Tongue (tissue), 1 donor: ENCODE measurements at regions not wholly inside any gene's neighbourhood (a gene's known extent, or its start where the extent isn't known, plus 50 kb on each side); places are given as distances from the start of the nearest gene placed in this dataset.
"Not testable (repeated sequence)": the region's sequence is repeated elsewhere in the genome, so short reads cannot be mapped to it uniquely, and the experiment has no call there.

Source experiments
- DNase-seq: peaks from one replicate; pipeline ENCODE4 v3.0.0-alpha.2; 2015

DNA sequence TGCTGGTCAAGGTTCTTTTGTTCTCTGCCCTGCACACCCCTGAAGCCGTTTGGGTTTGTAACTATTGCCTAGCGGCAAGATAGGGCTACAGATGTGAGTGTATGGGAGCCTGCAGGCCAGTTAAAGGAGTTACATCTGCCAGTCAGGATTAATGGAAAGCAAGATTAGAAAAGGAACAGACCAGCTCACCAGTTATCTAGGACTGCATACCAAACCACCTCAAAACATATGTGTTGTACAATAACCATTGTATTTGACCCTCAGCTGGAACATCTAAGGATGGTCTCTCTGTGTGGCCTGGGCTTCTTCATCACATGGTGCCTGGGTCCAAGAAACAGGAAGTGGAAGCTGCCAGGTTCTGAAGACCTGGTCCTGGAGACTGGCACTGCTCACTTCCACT, 52.5 kb upstream of the FBXO28 start:
- no peak for DNase-seq

DNA sequence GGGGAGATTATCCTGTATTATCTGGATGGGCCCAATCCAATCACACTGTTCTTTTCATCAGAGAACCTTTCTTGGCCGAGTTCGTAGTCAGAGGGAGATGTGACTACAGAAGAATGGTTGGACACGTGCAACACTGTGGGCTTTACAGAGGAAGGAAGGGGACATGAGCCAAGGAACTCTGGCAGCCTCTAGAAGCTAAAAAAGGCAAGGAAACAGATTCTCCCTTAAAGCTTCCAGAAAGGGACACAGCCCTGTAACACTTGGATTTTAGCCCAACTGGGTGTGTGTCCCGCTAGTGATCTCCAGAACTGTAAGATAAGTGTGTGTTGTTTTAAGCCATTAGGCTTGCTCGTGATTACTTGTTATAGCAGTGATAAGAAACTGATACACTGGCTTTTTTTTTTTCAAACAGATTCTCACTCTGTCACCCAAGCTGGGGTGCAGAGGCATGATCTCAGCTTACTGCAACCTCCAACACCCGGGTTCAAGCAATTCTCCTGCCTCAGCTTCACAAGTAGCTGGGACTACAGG, 53.9 kb upstream of the FBXO28 start:
- DNase-seq, result no peak

DNA sequence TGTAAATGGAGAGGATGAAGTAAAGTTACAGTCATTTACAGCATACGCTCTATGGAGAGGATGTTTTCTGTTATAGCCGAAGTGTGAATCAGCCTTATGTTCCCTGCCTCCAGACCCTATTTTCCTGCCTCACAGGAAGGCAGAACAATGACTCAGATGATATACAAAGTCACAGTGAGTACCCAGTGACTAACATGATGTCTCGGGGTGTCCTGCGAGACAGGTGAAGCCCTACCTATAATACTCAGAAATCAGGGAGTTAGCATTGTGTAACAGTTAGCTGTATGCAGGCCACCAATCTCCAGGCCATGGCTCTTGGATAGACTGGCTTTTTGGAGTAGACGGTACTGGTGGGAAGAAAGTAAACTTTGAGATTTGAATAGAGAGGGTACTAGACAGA, 55.6 kb upstream of the FBXO28 start:
- DNase-seq, result no peak

DNA sequence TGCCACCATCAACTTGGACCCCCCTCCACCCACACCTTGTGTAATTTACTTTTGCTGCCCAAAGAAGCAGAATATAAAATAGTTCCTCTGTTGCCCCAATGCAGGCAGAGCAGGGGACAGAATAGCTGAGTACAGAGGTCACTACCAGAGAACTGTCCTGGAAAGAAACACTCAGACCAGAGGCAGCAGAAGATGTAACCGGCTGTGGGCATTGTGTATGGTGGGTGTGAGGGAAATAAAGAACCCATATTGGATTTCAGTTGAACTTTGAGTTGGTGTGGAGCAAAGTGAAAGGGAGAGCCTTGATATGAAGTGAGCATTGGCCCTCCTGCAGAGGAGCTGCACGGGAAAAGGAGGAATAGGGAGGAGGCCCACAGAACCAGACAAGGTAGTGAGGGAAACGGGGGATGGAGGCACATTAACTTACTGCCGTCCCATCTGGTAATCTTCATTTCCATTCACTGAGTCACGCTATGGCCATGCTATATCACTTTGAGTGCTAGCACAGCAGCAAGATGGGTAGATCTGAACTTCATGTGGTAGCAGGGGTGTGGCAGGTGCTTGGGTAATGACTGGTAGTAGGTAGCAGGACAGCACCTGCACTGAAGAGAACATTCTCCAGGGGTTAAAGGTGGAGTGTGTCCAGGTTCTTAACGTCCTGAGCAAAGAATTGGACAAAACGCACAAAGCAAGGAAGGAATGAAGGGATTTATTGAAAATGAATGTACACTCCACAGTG, 56.3 kb upstream of the FBXO28 start:
- DNase-seq, result no peak

DNA sequence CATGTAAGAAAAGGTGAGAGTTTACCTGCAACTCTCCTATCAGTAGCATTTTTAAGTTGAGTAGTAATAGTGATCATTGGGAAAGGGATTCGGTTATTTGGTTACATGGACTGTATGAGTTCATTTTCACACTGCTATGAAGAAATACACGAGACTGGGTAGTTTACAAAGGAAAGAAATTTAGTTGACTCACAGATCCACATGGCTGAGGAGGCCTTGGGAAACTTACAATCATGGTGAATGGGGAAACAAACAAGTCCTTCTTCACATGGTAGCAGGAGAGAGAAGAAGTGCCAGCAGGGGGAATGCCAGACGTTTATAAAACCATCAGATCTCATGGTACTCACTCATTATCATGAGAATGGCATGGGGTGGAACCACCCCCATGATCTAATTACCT, 59.3 kb upstream of the FBXO28 start:
- no peak for DNase-seq

DNA sequence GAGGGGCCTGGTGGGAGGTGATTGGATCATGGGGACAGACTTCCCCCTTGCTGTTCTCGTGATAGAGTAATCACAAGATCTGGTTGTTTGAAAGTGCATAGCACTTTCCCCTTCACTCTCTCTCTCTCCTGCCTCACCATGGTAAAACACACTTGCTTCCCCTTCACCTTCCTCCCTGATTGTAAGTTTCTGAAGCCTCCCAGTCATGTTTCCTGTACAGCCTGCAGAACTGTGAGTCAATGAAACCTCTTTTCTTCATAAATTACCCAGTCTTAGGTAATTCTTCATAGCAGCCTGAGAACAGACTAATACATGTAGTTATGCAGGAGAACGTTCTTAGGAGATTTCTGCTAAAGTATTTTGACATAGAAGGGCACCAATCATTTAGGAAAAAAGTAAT, 59.9 kb upstream of the FBXO28 start:
- DNase-seq, result no peak

DNA sequence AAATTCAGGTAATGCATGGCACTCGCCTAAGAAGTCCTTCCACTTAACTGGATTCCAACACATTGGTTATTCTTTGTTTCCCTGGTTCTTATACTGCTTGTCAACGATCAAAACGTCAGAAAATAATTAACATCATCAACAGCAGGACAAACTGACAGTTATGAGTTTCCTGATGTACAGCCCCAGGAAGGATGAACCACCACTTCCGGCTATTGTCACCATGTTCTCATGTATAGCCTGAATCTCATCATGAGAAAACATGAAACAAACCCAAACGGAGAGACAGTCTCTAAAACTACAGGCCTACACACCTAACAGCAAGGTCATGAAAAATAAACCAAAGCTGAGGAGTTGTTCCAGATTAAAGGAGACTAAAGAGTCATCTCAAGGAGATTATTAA, 60.5 kb upstream of the FBXO28 start:
- DNase-seq, result no peak

DNA sequence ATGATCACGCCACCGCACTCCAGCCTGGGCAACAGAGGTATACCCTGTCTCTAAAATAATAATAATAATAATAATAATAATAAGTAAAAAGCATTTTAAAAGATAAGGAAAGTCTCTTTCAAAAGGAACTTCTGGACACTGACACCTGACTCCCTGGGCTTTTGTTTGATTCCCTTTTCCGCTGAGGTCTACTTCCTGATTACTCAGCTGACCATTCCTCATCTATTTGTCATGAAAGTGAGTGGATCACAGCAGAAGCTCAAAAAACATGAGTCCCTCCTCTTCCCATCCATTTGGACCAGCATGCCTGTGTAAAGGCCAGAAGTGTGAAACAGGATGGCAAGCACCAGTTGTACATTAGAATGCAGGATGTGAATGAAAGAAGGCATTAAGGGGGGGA, 61.1 kb upstream of the FBXO28 start:
- DNase-seq, result no peak

DNA sequence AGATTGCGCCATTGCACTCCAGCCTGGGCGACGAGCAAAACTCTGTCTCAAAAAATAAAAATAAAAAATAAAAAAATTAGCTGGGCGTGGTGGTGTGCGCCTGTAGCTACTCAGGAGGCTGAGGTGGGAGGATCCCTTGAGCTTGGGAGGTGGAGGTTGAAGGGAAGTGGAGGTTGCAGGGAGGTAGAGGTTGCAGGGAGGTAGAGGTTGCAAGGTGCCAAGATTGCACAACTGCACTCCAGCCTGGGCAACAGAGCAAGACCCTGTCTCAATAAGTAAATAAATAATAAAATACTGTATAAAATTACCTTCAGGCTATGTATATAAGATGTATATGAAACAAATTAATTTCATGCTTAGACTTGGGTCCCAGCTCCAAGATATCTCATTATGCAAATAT, 62.1 kb upstream of the FBXO28 start:
- DNase-seq, result not testable (repeated sequence)

DNA sequence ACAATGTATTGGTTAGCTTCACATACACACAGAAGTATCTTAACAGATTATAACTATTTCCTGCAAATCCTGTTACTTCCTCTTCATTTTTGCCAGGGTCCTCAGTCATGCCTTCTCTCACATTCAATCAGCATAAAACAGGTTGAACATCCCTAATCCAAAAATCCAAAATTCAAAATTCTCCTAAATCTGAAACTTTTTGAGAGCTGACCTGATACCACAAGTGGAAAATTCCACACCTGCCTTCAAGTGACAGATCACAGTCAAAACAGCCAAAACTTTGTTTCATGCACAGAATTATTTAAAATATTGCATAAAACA, 62.9 kb upstream of the FBXO28 start:
- DNase-seq, result no peak

DNA sequence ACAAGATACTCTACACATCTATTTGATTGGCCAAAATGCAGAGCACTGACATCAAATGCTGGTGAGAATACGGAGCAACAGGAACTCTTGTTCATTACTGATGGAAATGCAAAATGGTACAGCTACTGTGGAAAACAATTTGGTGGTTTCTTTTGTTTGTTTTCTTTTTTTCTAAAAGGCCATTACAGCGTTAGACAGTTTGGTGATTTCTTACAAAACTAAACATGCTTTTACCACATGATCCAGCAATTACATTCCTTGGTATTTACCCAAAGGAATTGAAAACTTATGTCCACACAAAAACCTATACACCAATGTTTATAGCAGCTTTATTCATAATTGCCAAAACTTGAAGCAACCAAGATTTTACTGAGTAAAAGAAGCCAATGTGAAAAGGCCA, 66.4 kb upstream of the FBXO28 start:
- DNase-seq, result no peak

DNA sequence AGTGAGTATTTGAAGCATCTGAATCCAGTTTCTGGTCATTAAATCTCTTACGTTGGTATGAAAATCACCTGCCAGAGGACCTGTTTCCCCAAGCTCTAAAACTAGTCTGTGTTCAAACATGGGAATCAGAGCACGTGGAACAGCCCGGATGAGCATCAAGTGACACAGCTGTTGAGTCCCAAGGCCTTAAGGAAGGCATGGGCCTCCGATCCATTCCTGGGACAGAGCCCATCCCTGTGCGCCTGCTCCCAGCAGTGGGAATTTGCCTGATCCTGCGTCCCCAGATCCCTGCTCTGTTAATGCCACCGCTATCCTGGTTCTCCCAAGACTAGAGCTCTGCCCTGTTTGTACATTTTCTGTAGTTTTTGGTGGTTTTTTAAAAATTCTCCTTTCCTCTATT, 68.4 kb upstream of the FBXO28 start:
- peak; percentile 34 for DNase-seq

DNA sequence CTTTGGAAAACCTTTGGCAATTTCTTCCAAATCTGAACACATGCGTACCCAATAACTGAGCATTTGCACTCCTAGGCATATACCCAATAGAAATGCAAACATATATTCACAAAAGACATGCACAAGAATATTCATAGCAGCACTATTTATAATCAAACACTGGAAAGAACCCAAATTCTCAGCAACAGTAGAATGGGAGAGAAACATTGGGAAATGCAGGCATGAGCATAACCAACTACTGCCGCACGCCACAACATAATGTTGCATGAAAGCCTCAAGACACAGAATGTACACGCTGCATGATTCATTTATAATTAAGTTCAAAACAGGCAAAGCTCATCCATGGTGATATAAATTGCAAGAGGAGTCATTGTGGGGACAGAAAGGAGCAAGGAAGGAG, 69.5 kb upstream of the FBXO28 start:
- no peak for DNase-seq

DNA sequence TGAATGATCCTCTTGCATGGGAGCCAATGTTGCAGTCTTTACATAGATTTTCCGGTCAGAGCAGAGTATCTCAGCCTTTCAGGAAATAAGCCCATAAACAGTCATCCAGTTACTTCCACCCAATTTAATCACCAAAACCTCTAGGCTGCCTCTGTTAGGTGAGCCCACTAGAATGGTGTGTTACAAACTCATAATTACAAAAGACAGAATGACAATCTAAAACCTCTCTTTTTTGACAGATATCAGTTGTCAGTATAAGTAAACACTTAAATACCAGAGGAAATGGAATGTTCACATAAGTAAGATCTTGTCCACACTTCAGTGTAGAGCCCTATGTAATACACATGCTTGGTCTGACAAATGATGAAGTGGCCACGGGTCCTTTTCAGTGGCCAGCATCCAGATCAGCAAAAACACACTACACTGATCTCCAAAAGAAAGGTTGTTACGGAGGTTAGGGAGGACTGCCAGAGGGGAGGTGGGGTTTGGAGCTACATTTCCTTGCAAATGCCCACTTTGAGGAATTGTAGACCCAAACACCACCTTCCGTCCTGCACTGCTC, 71.3 kb upstream of the FBXO28 start:
- DNase-seq, result no peak

DNA sequence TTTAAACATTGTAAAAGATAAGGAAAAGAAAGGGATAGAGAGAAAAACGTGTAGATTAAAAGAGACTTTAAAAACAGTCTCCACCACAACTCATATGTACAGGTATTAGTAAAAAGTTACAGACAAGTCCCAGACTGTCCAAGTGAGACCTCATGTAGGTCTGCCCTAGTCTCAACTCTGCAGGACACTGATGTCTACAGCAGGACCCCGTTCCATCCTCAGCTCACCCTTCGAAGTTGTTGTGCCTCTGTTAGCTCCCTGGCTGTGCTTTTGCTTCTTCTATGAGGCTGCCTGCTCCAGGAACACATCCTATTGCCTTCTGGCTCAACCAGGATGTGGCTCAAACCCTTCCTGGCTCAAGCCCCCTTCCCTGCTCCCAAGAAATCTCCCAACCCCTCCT, 72.9 kb upstream of the FBXO28 start:
- no peak for DNase-seq

DNA sequence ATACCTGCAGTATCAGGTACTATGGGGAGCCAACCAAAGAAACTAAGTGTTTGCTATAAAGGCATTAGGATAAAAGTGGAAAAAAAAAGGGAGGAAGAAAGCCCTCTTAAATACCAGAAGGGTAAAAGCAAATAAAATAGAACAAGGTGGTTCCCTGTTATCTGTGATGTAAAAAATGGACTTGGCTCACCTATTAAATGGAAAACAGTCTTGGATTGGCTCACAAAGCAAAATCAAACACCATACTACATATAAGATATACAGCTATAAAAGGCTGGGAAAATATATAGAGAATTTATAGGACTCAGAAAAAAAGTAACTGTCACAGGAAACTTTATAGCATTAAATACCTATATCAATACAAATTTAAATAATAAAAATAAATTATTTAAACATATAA, 73.5 kb upstream of the FBXO28 start:
- not testable (repeated sequence) for DNase-seq

DNA sequence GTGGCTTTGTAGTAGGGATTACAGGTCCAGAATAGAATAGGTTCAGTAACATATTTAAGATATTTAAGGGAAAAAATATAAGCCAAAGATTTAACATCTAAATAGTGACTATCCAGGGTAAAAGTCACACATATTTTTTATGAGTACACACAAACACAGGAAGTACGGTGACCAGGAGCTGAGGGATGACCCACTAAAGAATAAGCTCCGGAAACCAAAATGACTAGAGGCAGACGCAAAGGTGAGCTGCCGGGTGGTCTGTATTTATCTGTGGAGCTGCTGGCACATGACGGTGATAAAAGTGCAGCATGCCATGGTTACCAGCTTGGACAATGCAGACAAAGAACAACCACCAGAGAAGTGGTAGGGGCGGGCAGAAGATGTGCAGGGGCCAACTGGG, 73.9 kb upstream of the FBXO28 start:
- DNase-seq, result not testable (repeated sequence)

DNA sequence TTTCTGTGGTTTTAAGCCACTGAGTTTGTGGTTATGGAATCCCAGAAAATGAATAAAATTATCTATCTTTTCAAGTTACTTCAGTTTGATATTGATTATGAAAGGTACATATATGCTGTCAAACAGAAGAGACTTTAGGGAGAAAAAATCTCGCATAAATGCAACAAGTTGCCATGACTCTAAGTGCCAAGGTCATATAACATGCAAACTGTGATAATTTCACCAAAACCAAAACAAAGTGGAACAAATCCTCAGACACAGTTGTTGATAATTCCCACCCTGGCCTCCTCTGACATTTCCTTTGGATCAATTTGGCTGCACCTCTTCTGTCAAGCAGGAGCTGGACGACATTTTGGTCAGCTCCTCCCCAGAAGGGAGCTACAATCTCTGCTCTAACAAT, 75.1 kb upstream of the FBXO28 start:
- DNase-seq, result not testable (repeated sequence)

DNA sequence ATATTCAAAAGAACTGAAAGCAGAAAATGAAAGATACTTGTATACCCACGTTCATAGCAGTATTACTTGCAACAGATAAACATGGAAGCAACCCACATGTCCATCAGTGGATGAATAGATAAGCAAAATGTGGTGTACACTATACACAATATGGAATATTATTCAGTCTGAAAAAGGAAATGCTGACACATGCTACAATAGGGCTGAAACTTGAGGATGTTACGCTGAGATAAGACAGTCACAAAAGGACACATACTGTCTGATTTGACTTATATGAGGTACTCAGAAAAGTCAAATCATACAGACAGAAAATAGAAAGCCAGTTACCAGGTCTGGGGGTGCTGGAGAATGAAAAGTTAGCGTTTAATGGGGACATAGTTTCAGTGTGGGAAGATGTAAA, 76.5 kb upstream of the FBXO28 start:
- DNase-seq, result not testable (repeated sequence)

DNA sequence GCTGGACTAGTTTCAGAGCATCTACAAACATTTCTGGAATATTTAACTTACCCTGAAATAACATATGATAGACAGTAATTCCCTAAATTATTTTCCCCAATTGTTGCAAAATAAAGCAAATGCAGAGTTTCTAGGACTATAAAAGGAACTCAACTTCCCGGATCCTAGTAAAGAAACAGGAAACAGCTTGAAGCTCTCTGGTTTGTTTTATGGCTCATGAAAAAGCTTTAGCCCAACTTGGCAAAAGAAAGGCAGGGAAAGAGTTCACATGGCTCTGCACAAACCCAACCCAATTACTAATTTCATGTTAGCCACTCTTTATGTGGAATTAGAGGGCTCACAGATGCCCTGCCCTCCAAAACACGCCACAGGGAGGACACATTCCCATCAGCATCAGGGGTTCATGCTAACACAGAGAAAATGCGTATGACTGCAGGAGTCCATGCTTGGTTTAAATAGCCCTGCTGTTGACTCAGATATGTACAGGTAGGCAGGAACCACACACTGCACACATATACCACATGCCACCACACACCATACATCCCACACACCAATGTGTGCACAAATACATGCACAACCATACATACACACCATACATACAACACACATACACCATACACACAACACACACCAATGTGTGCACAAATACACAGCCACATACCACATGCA, 81.2 kb upstream of the FBXO28 start:
- DNase-seq, result not testable (repeated sequence)

DNA sequence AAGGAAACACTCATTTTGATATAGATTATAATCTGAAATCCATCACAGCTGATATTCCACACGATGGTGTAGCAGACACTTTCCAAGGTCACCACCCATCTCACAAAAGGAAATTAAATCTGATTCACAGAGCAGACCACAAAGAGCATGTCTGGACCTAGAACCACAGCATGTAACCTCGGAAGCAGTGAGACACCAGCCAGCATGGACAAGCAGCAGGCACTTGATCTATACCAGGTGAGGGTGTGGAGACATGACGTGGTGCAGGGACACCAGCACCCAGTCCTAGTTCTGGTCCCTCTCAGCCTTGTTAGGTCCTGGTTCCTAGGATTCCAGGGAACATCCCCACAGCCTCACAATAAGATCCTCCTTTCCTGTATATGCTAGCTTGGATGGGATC, 81.9 kb upstream of the FBXO28 start:
- DNase-seq, result not testable (repeated sequence)

DNA sequence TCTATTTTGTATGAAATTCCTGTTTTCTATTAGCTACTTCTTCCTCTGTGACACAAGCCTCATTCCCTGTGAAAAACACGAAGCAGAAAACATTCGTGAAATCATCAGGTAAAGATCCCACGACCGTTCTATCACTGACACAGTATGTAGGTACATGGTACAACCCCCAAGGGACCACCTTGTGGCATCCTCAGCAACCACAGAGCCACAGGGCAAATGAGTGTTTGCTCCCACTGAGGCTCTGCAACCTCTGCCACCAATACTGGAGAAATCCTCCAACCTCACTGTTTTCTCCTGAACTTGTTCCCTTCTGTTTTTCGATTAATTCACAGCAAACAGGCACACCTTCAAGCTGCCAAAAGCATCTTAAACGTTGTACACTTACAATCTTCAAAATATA, 83.7 kb upstream of the FBXO28 start:
- DNase-seq, result not testable (repeated sequence)

DNA sequence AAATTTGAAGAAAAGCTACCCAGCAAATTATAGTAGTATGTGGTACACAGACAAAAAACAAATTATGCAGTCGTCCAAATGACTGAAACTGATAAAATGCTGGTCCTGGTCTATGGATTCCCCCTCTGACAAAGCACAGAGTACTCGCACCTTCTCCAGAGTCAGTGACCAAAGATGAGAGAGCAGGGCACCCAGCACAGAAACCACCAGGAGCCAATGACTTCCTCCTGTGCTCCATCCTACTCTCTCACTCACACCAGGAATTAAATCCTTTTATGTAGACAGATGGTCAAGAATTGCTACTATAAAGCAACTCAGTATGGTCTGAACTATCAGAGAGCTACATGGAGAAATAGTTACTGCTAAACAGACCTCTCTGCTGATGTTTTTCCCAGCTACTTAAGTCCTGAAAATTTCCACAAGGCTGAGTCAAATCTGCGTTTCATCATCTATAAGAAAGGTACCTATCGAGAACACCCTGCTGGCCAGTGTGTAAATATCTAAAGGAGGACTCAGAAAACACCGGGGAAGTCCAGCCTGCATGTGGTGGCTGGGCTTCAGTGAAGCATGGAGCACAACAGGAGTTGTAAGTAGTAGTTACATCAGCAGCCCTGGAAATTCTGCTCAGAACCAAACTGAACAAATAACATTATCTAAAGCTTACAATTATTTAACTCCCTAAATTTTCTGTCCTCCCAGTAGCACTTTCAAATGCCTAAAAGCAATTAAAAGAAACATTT, 84.5 kb upstream of the FBXO28 start:
- DNase-seq, result not testable (repeated sequence)
